Neural cell (in vitro differentiated cells): ENCODE measurements at regions not wholly inside any gene's neighbourhood (a gene's known extent, or its start where the extent isn't known, plus 50 kb on each side); places are given as distances from the start of the nearest gene placed in this dataset.

Experiments
- H2AFZ ChIP-seq: fragments of 200-600, 300-800 bp; sonication (generic), shearing (Covaris generic); 2 replicates; pipeline ENCODE4 v1.6.0; 2014; ENCODE audit warnings: low read depth, mild to moderate bottlenecking, antibody characterized with exemption, low read length, moderate library complexity
- H3F3A ChIP-seq: fragments of 200-600 bp; shearing (Covaris generic); 2 replicates; pipeline ENCODE4 v1.6.1; 2016; ENCODE audit warnings: mild to moderate bottlenecking, moderate library complexity, mixed read lengths, antibody characterized with exemption, low read length; ENCODE audit not compliant: insufficient read depth, poor library complexity, severe bottlenecking
- H3K27ac ChIP-seq: fragments of 200-600, 300-800 bp; sonication (generic), shearing (Covaris generic); 2 replicates; pipeline ENCODE4 v1.5.1; 2014; ENCODE audit warnings: mild to moderate bottlenecking, low read length, moderate library complexity
- H3K27me3 ChIP-seq: fragments of 300-800, 200-600 bp; sonication (generic), shearing (Covaris generic); 2 replicates; pipeline ENCODE4 v1.6.0; 2014; ENCODE audit warnings: mild to moderate bottlenecking, low read depth, low read length, moderate library complexity; ENCODE audit not compliant: insufficient read depth
- H3K36me3 ChIP-seq: fragments of 300-800, 200-600 bp; sonication (generic), shearing (Covaris generic); 2 replicates; pipeline ENCODE4 v1.5.1; 2014; ENCODE audit warnings: mild to moderate bottlenecking, antibody characterized with exemption, low read length, moderate library complexity; ENCODE audit not compliant: insufficient read depth
- H3K4me2 ChIP-seq: fragments of 300-800, 200-600 bp; sonication (generic), shearing (Covaris generic); 2 replicates; pipeline ENCODE4 v1.6.0; 2014; ENCODE audit warnings: mild to moderate bottlenecking, low read length
- H3K4me3 ChIP-seq: fragments of 300-800, 200-600 bp; sonication (generic), shearing (Covaris generic); 2 replicates; pipeline ENCODE4 v1.5.1; 2014; ENCODE audit warnings: mild to moderate bottlenecking, low read length, moderate library complexity
- H3K79me2 ChIP-seq: fragments of 200-600 bp; shearing (Covaris generic); replicated peaks from 2 replicates; pipeline ENCODE4 v1.6.0; 2014; ENCODE audit warnings: mild to moderate bottlenecking, low read length, moderate library complexity; ENCODE audit not compliant: insufficient read depth
- H3K9ac ChIP-seq: fragments of 300-800, 200-600 bp; sonication (generic), shearing (Covaris generic); 2 replicates; pipeline ENCODE4 v1.6.1; 2016; ENCODE audit warnings: mild to moderate bottlenecking, low read length, mixed read lengths
- H3K9me2 ChIP-seq: fragments of 200-600 bp; shearing (Covaris generic); 2 replicates; pipeline ENCODE4 v1.6.1; 2016; ENCODE audit warnings: mild to moderate bottlenecking, low read length, mixed read lengths; ENCODE audit not compliant: insufficient read depth
- H3K9me3 ChIP-seq: fragments of 200-600, 300-800 bp; sonication (generic), shearing (Covaris generic); 2 replicates; pipeline ENCODE4 v1.6.1; 2016; ENCODE audit warnings: mild to moderate bottlenecking, mixed run types, low read length, moderate library complexity, mixed read lengths
- H4K20me1 ChIP-seq: fragments of 200-600 bp; shearing (Covaris generic); 2 replicates; pipeline ENCODE4 v1.6.1; 2016; ENCODE audit warnings: mild to moderate bottlenecking, mixed run types; ENCODE audit not compliant: insufficient read depth
- CTCF ChIP-seq: fragments of 450-650 bp; IDR thresholded peaks from 2 replicates; pipeline ENCODE4 v1.5.1; 2014; ENCODE audit warnings: antibody characterized with exemption, mild to moderate bottlenecking, moderate library complexity; ENCODE audit not compliant: poor library complexity, severe bottlenecking
- EP300 ChIP-seq: fragments of 450-650 bp; conservative IDR thresholded peaks from 2 replicates; pipeline ENCODE4 v1.6.1; 2014; ENCODE audit warnings: antibody characterized with exemption, mild to moderate bottlenecking, moderate library complexity; ENCODE audit not compliant: poor library complexity, severe bottlenecking
- EZH2 ChIP-seq: fragments of 200-600, 300-800 bp; shearing (Covaris generic), sonication (generic); IDR thresholded peaks from 2 replicates; pipeline ENCODE4 v1.6.1; 2014; ENCODE audit warnings: antibody characterized with exemption, low read length, borderline replicate concordance, mild to moderate bottlenecking; ENCODE audit not compliant: insufficient read depth, poor library complexity, severe bottlenecking
- MXI1 ChIP-seq: fragments of 450-650 bp; conservative IDR thresholded peaks from 2 replicates; pipeline ENCODE4 v1.6.1; 2014; ENCODE audit warnings: antibody characterized with exemption, mild to moderate bottlenecking; ENCODE audit not compliant: poor library complexity, severe bottlenecking
- POLR2AphosphoS5 ChIP-seq: IDR thresholded peaks from 2 replicates; pipeline ENCODE4 v1.6.1; 2012
- RAD21 ChIP-seq: fragments of 450-650 bp; conservative IDR thresholded peaks from 2 replicates; pipeline ENCODE4 v1.6.1; 2014; ENCODE audit warnings: antibody characterized with exemption, mild to moderate bottlenecking, moderate library complexity
- REST ChIP-seq: IDR thresholded peaks from 2 replicates; pipeline ENCODE4 v1.6.1; 2012; ENCODE audit warnings: borderline replicate concordance
- SMC3 ChIP-seq: fragments of 450-650 bp; conservative IDR thresholded peaks from 2 replicates; pipeline ENCODE4 v1.6.1; 2014; ENCODE audit warnings: antibody characterized with exemption, mild to moderate bottlenecking, moderate library complexity; ENCODE audit not compliant: poor library complexity
- TAF1 ChIP-seq: IDR thresholded peaks from 2 replicates; pipeline ENCODE4 v1.6.1; 2012; ENCODE audit warnings: low read depth

- no peaks in the 10 kb centered on the region for H3K36me3 ChIP-seq
- H3K27me3 ChIP-seq, result no peaks in the 10 kb centered on the region
- H3K9me2 ChIP-seq, result no peaks in the 10 kb centered on the region
- H3K27ac ChIP-seq, result no peak overlapping the region
- no peak overlapping the region for H3K9ac ChIP-seq
- H3K4me3 ChIP-seq, result no peak overlapping the region
- H3K9me3 ChIP-seq, result no peaks in the 10 kb centered on the region
- TF ChIP-seq EZH2, result no peak
- H4K20me1 ChIP-seq, result no peaks in the 10 kb centered on the region
- H3K79me2 ChIP-seq, result no peaks in the 10 kb centered on the region
- no peak overlapping the region for H3K4me2 ChIP-seq
- no peak overlapping the region for H2AFZ ChIP-seq
- no peaks in the 10 kb centered on the region for H3F3A ChIP-seq
Observed at GRCh38 chr10:2014541-2014940, 277.2 kb upstream of the ADARB2 start.

GRCh38 chr10:2012209-2012608 is 274.9 kb upstream of the ADARB2 start:
- Histone ChIP-seq H3K79me2 (no peaks in the 10 kb centered on the region), H4K20me1 (no peaks in the 10 kb centered on the region), H3K4me3 (no peak overlapping the region), H3K36me3 (no peaks in the 10 kb centered on the region), H2AFZ (no peak overlapping the region), H3K4me2 (no peak overlapping the region), H3F3A (no peaks in the 10 kb centered on the region), H3K27ac (no peak overlapping the region), H3K9me3 (no peaks in the 10 kb centered on the region), H3K27me3 (no peaks in the 10 kb centered on the region), H3K9me2 (no peaks in the 10 kb centered on the region), H3K9ac (no peak overlapping the region)
- TF ChIP-seq REST, result no peak
- TF ChIP-seq CTCF, result no peak
- TF ChIP-seq EZH2, result no peak
- no peak for TF ChIP-seq MXI1
- no peak for TF ChIP-seq POLR2AphosphoS5
- TF ChIP-seq TAF1, result no peak
- TF ChIP-seq RAD21, result no peak
- TF ChIP-seq SMC3, result no peak
- TF ChIP-seq EP300, result no peak

- TF ChIP-seq REST, result no peak
- no peak for TF ChIP-seq RAD21
- TF ChIP-seq POLR2AphosphoS5, result no peak
- TF ChIP-seq EZH2, result no peak
- no peak for TF ChIP-seq EP300
- TF ChIP-seq MXI1, result no peak
- TF ChIP-seq SMC3, result no peak
- Histone ChIP-seq H3F3A (no peaks in the 10 kb centered on the region), H4K20me1 (no peaks in the 10 kb centered on the region), H3K36me3 (no peaks in the 10 kb centered on the region), H3K4me3 (no peak overlapping the region), H3K9ac (no peak overlapping the region), H3K4me2 (no peak overlapping the region), H3K79me2 (no peaks in the 10 kb centered on the region), H3K27me3 (no peaks in the 10 kb centered on the region), H3K9me2 (no peaks in the 10 kb centered on the region), H2AFZ (no peak overlapping the region), H3K9me3 (no peaks in the 10 kb centered on the region), H3K27ac (no peak overlapping the region)
Observed at GRCh38 chr10:2011106-2011716, 273.9 kb upstream of the ADARB2 start.
